ENCODE measurements at regions not wholly inside any gene's neighbourhood (a gene's known extent, or its start where the extent isn't known, plus 50 kb on each side); places are given as distances from the start of the nearest gene placed in this dataset.

DNA sequence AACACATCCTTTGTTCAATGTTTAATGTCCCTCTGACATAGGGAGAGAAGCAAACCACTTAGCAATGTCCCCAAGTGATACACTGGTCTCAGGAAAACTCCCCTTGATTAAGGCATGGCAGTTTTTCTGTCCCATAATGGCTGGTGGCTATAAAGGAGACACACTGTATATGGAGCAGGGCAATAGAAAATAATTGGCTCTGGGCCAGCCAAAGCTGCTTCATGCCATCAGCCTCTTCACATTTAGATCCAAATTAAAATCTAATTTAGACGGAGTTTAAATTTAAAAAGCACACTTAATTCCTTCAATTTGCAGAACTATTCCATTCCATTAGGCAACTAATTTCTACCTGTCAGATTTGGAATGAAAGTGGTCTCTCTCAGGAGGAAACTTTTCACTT is 638.1 kb downstream of the DSC3 start:
- BruUV-seq (replicated peaks) = no TSS peak
- H3K36me3 ChIP-seq (ENCODE audit: control insufficient read depth, insufficient read depth, low read length) = no peaks in the 10 kb centered on the region
- CTCF ChIA-PET = no interaction called here

GRCh38 chr18:30403278-30403677 is 639.3 kb downstream of the DSC3 start:
- Histone ChIP-seq H3K27me3 (replicated peaks; ENCODE audit: control insufficient read depth, insufficient read depth, low read length) (no peaks in the 10 kb centered on the region), H3K4me1 (no peaks in the 10 kb centered on the region), H3K36me3 (ENCODE audit: control insufficient read depth, insufficient read depth, low read length) (no peaks in the 10 kb centered on the region), H3K4me3 (ENCODE audit: low read depth, low read length) (no peak overlapping the region), H3K9me3 (no peaks in the 10 kb centered on the region)
- Mint-ChIP-seq H3K4me3 (ENCODE audit: unreplicated experiment) (no peak overlapping the region), H3K36me3 (ENCODE audit: insufficient read depth, unreplicated experiment) (no peaks in the 10 kb centered on the region), H3K4me1 (ENCODE audit: low read depth, unreplicated experiment) (no peaks in the 10 kb centered on the region), H3K9me3 (ENCODE audit: unreplicated experiment) (no peaks in the 10 kb centered on the region), H3K27ac (ENCODE audit: unreplicated experiment) (no peak overlapping the region), H3K27me3 (ENCODE audit: insufficient read depth, unreplicated experiment) (no peaks in the 10 kb centered on the region)
- POLR2A ChIA-PET = no interaction called here
- no peak for DNase-seq
- no TSS peak for BruUV-seq (replicated peaks)
- intact Hi-C loops (cut with micrococcal nuclease; ENCODE audit: unreplicated experiment) = no loop called here
- CTCF ChIA-PET = no interaction called here
- TF ChIP-seq, protein P1, sequence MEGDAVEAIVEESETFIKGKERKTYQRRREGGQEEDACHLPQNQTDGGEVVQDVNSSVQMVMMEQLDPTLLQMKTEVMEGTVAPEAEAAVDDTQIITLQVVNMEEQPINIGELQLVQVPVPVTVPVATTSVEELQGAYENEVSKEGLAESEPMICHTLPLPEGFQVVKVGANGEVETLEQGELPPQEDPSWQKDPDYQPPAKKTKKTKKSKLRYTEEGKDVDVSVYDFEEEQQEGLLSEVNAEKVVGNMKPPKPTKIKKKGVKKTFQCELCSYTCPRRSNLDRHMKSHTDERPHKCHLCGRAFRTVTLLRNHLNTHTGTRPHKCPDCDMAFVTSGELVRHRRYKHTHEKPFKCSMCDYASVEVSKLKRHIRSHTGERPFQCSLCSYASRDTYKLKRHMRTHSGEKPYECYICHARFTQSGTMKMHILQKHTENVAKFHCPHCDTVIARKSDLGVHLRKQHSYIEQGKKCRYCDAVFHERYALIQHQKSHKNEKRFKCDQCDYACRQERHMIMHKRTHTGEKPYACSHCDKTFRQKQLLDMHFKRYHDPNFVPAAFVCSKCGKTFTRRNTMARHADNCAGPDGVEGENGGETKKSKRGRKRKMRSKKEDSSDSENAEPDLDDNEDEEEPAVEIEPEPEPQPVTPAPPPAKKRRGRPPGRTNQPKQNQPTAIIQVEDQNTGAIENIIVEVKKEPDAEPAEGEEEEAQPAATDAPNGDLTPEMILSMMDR (IDR thresholded peaks at IDR 0.05; ENCODE audit: insufficient read depth in 1 of 2, low read depth in 1 of 2, low read length in 1 of 2, severe bottlenecking in 1 of 2, unreplicated experiment in 1 of 2) = no peak

More for the DNA sequence above, 638.1 kb downstream of the DSC3 start:
- Histone ChIP-seq H3K9me3 (no peaks in the 10 kb centered on the region), H3K4me1 (no peaks in the 10 kb centered on the region), H3K4me3 (ENCODE audit: low read depth, low read length) (no peak overlapping the region), H3K27me3 (replicated peaks; ENCODE audit: control insufficient read depth, insufficient read depth, low read length) (no peaks in the 10 kb centered on the region)
- TF ChIP-seq, protein P1 (IDR thresholded peaks at IDR 0.05; ENCODE audit: insufficient read depth in 1 of 2, low read depth in 1 of 2, low read length in 1 of 2, severe bottlenecking in 1 of 2, unreplicated experiment in 1 of 2) = no peak
- no peak for DNase-seq
- intact Hi-C loops (cut with micrococcal nuclease; ENCODE audit: unreplicated experiment) = no loop called here
- Mint-ChIP-seq H3K4me3 (ENCODE audit: unreplicated experiment) (no peak overlapping the region), H3K4me1 (ENCODE audit: low read depth, unreplicated experiment) (no peaks in the 10 kb centered on the region), H3K27ac (ENCODE audit: unreplicated experiment) (no peak overlapping the region), H3K36me3 (ENCODE audit: insufficient read depth, unreplicated experiment) (no peaks in the 10 kb centered on the region), H3K27me3 (ENCODE audit: insufficient read depth, unreplicated experiment) (no peaks in the 10 kb centered on the region), H3K9me3 (ENCODE audit: unreplicated experiment) (no peaks in the 10 kb centered on the region)
- POLR2A ChIA-PET = no interaction called here

DNA sequence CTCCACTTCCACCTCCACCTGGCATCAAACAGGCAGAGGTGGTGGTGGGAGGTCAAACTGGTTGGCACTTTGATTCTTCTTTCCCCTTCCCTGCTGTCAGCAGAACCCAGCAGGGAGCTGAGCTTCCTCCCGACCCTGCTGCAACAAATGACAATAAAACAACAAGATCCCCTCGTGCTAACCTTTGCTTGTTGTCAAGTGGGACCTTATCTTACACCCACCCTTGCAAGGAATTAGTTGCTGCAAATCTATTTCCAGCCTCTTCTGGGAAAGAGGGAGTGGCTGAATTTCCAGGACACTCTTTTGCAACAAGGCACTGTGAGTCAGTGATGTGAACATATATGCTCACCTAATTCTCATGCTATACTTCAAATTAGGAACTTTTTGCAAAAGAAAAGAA is 655.1 kb downstream of the DSC3 start:
- no peaks in the 10 kb centered on the region for H3K4me1 Mint-ChIP-seq (ENCODE audit: low read depth, unreplicated experiment)
- TF ChIP-seq, protein P1 (IDR thresholded peaks at IDR 0.05; ENCODE audit: insufficient read depth in 1 of 2, low read depth in 1 of 2, low read length in 1 of 2, severe bottlenecking in 1 of 2, unreplicated experiment in 1 of 2) = no peak
- H3K36me3 Mint-ChIP-seq (ENCODE audit: insufficient read depth, unreplicated experiment) = no peaks in the 10 kb centered on the region
- H3K9me3 Mint-ChIP-seq (ENCODE audit: unreplicated experiment) = no peaks in the 10 kb centered on the region
- H3K36me3 ChIP-seq (ENCODE audit: control insufficient read depth, insufficient read depth, low read length) = no peaks in the 10 kb centered on the region
- ChIA-PET POLR2A (no interaction called here), CTCF (no interaction called here)
- DNase-seq = no peak
- BruUV-seq (replicated peaks) = no TSS peak
- peaks cover 6% of the 10 kb centered on the region for H3K27me3 Mint-ChIP-seq (ENCODE audit: insufficient read depth, unreplicated experiment)
- no peaks in the 10 kb centered on the region for H3K9me3 ChIP-seq
- no peaks in the 10 kb centered on the region for H3K4me1 ChIP-seq
- no peak overlapping the region for H3K4me3 Mint-ChIP-seq (ENCODE audit: unreplicated experiment)
- H3K27me3 ChIP-seq (replicated peaks; ENCODE audit: control insufficient read depth, insufficient read depth, low read length) = no peaks in the 10 kb centered on the region
- no peak overlapping the region for H3K4me3 ChIP-seq (ENCODE audit: low read depth, low read length)
- intact Hi-C loops (cut with micrococcal nuclease; ENCODE audit: unreplicated experiment) = no loop called here
- no peak overlapping the region for H3K27ac Mint-ChIP-seq (ENCODE audit: unreplicated experiment)
